ENCODE measurements at regions not wholly inside any gene's neighbourhood (a gene's known extent, or its start where the extent isn't known, plus 50 kb on each side); places are given as distances from the start of the nearest gene placed in this dataset.

- TF ChIP-seq POLR2AphosphoS5 (IDR thresholded peaks at IDR 0.05) = no peak
- no peak for TF ChIP-seq EP300 (IDR thresholded peaks at IDR 0.05)
- no peak for TF ChIP-seq CTCF (IDR thresholded peaks at IDR 0.05)
- TF ChIP-seq POLR2A (IDR thresholded peaks at IDR 0.05) = no peak
Measured at GRCh38 chr2:144670738-144671137, 150.8 kb upstream of the ZEB2 start.

Data from suprapubic skin (tissue), 4 donors.